ENCODE measurements at regions not wholly inside any gene's neighbourhood (a gene's known extent, or its start where the extent isn't known, plus 50 kb on each side); places are given as distances from the start of the nearest gene placed in this dataset.

- ATAC-seq (peak; percentile 56 to 79 (median 70)), DNase-seq (no peak), FAIRE-seq (no peak)
- no peak overlapping the region for H3K27ac ChIP-seq
- TF ChIP-seq CTCF (IDR thresholded peaks at IDR 0.05): no peak
- no peaks in the 10 kb centered on the region for H3K9me3 ChIP-seq
- no peaks in the 10 kb centered on the region for H3K27me3 ChIP-seq
- no peaks in the 10 kb centered on the region for H3K36me3 ChIP-seq
- H3K4me1 ChIP-seq: peaks cover 0 to 8% (median 0%) of the 10 kb centered on the region in 3 donors
- 41 to 47% methylated on average over 4 of the region's 4 CpGs for WGBS, 2 donors
- intact Hi-C loops (cut with DNase I): no loop called here
- H3K4me3 ChIP-seq: no peak overlapping the region
Measured at GRCh38 chr7:12827219-12827821, 139.9 kb downstream of the ARL4A start.

- WGBS, 2 donors: 69 to 83% methylated on average over 3 of the region's 3 CpGs
- no peaks in the 10 kb centered on the region for H3K36me3 ChIP-seq
- intact Hi-C loops (cut with DNase I): no loop called here
- no peak for TF ChIP-seq CTCF (IDR thresholded peaks at IDR 0.05)
- no peak overlapping the region for H3K4me3 ChIP-seq
- DNase-seq (no peak), FAIRE-seq (no peak), ATAC-seq (no peak)
- H3K27ac ChIP-seq: no peak overlapping the region
- H3K4me1 ChIP-seq: peaks cover 0 to 8% (median 0%) of the 10 kb centered on the region in 3 donors
- no peaks in the 10 kb centered on the region for H3K9me3 ChIP-seq
- H3K27me3 ChIP-seq: no peaks in the 10 kb centered on the region
Measured at GRCh38 chr7:12827920-12828319, 140.5 kb downstream of the ARL4A start.

GRCh38 chr7:12831024-12831423 is 143.6 kb downstream of the ARL4A start:
- no peaks in the 10 kb centered on the region for H3K27me3 ChIP-seq
- intact Hi-C loops (cut with DNase I): no loop called here
- ATAC-seq: no peak
- no peaks in the 10 kb centered on the region for H3K9me3 ChIP-seq
- no peak overlapping the region for H3K27ac ChIP-seq
- WGBS, 2 donors: 65 to 66% methylated on average over 3 of the region's 3 CpGs
- DNase-seq: no peak
- peak; percentile 75 for FAIRE-seq
- H3K36me3 ChIP-seq: no peaks in the 10 kb centered on the region
- no peak for TF ChIP-seq CTCF (IDR thresholded peaks at IDR 0.05)
- peaks cover 0 to 8% (median 0%) of the 10 kb centered on the region in 3 donors for H3K4me1 ChIP-seq
- H3K4me3 ChIP-seq: no peak overlapping the region

- Histone ChIP-seq H3K27me3 (no peaks in the 10 kb centered on the region), H3K27ac (no peak overlapping the region), H3K36me3 (no peaks in the 10 kb centered on the region), H3K9me3 (no peaks in the 10 kb centered on the region), H3K4me1 (no peaks in the 10 kb centered on the region), H3K4me3 (no peak overlapping the region)
- intact Hi-C loops (cut with DNase I): no loop called here
- 96 to 97% methylated on average over 2 of the region's 2 CpGs for WGBS, 2 donors
- no peak for ATAC-seq
- no peak for TF ChIP-seq CTCF (IDR thresholded peaks at IDR 0.05)
- no peak for FAIRE-seq
- DNase-seq: no peak
Measured at GRCh38 chr7:12833829-12834228, 146.4 kb downstream of the ARL4A start.

- DNase-seq: no peak
- Histone ChIP-seq H3K4me3 (no peak overlapping the region), H3K4me1 (no peaks in the 10 kb centered on the region), H3K9me3 (no peaks in the 10 kb centered on the region), H3K27me3 (no peaks in the 10 kb centered on the region), H3K27ac (no peak overlapping the region), H3K36me3 (no peaks in the 10 kb centered on the region)
- FAIRE-seq: no peak
- intact Hi-C loops (cut with DNase I): no loop called here
- no peak for ATAC-seq
- no peak for TF ChIP-seq CTCF (IDR thresholded peaks at IDR 0.05)
- WGBS, 2 donors: 87 to 93% methylated on average over 1 of the region's 1 CpG
Measured at GRCh38 chr7:12834782-12835181, 147.3 kb downstream of the ARL4A start.
